ENCODE measurements at regions not wholly inside any gene's neighbourhood (a gene's known extent, or its start where the extent isn't known, plus 50 kb on each side); places are given as distances from the start of the nearest gene placed in this dataset.

- no peak for DNase-seq (ENCODE audit: low spot score)
Measured at GRCh38 chr4:136526517-136526916, 1005.8 kb downstream of the PCDH18 start.

GRCh38 chr4:136524039-136524438 is 1008.3 kb downstream of the PCDH18 start:
- no peak for DNase-seq (ENCODE audit: low spot score)

GRCh38 chr4:136516371-136516770 is 1015.9 kb downstream of the PCDH18 start:
- DNase-seq (ENCODE audit: low spot score): no peak

- no peak for DNase-seq (ENCODE audit: low spot score)
Measured at GRCh38 chr4:136505020-136505419, 1027.3 kb downstream of the PCDH18 start.

GRCh38 chr4:136495851-136496250 is 1036.4 kb downstream of the PCDH18 start:
- DNase-seq (ENCODE audit: low spot score): no peak

- DNase-seq (ENCODE audit: low spot score): no peak
Measured at GRCh38 chr4:136495076-136495475, 1037.2 kb downstream of the PCDH18 start.

GRCh38 chr4:136489101-136489500 is 1043.2 kb downstream of the PCDH18 start:
- no peak for DNase-seq (ENCODE audit: low spot score)

- no peak for DNase-seq (ENCODE audit: low spot score)
Measured at GRCh38 chr4:136484996-136485395, 1047.3 kb downstream of the PCDH18 start.

GRCh38 chr4:136476753-136477152 is 1055.5 kb downstream of the PCDH18 start:
- no peak for DNase-seq (ENCODE audit: low spot score)

- DNase-seq (ENCODE audit: low spot score): no peak
Measured at GRCh38 chr4:136471051-136471450, 1061.2 kb downstream of the PCDH18 start.

GRCh38 chr4:136465691-136466090 is 1066.6 kb downstream of the PCDH18 start:
- no peak for DNase-seq (ENCODE audit: low spot score)

- no peak for DNase-seq (ENCODE audit: low spot score)
Measured at GRCh38 chr4:136463941-136464340, 1068.4 kb downstream of the PCDH18 start.

- no peak for DNase-seq (ENCODE audit: low spot score)
Measured at GRCh38 chr4:136461533-136461932, 1070.8 kb downstream of the PCDH18 start.

GRCh38 chr4:136458326-136458725 is 1074.0 kb downstream of the PCDH18 start:
- no peak for DNase-seq (ENCODE audit: low spot score)

GRCh38 chr4:136457577-136457976 is 1074.7 kb downstream of the PCDH18 start:
- DNase-seq (ENCODE audit: low spot score): no peak

GRCh38 chr4:136457004-136457403 is 1075.3 kb downstream of the PCDH18 start:
- DNase-seq (ENCODE audit: low spot score): no peak

GRCh38 chr4:136443006-136443405 is 1089.3 kb downstream of the PCDH18 start:
- no peak for DNase-seq (ENCODE audit: low spot score)

- DNase-seq (ENCODE audit: low spot score): no peak
Measured at GRCh38 chr4:136442447-136442846, 1089.8 kb downstream of the PCDH18 start.

- no peak for DNase-seq (ENCODE audit: low spot score)
Measured at GRCh38 chr4:136441629-136442282, 1090.5 kb downstream of the PCDH18 start.

- DNase-seq (ENCODE audit: low spot score): no peak
Measured at GRCh38 chr4:136438645-136439044, 1093.6 kb downstream of the PCDH18 start.

- DNase-seq (ENCODE audit: low spot score): no peak
Measured at GRCh38 chr4:136424052-136424451, 1108.2 kb downstream of the PCDH18 start.

GRCh38 chr4:136414981-136415380 is 1117.3 kb downstream of the PCDH18 start:
- no peak for DNase-seq (ENCODE audit: low spot score)

- DNase-seq (ENCODE audit: low spot score): no peak
Measured at GRCh38 chr4:136412708-136413107, 1119.6 kb downstream of the PCDH18 start.

GRCh38 chr4:136400829-136401228 is 1131.5 kb downstream of the PCDH18 start:
- DNase-seq (ENCODE audit: low spot score): no peak
